ENCODE measurements at regions not wholly inside any gene's neighbourhood (a gene's known extent, or its start where the extent isn't known, plus 50 kb on each side); places are given as distances from the start of the nearest gene placed in this dataset.
A peak's percentile ranks its signal among the peaks of the same experiment; 100 is the strongest.

- DNase-seq (ENCODE audit: low read depth) = no peak
These were observed 1401.7 kb downstream of the NCAM2 start for GRCh38 chr21:22399681-22400514.

DNA sequence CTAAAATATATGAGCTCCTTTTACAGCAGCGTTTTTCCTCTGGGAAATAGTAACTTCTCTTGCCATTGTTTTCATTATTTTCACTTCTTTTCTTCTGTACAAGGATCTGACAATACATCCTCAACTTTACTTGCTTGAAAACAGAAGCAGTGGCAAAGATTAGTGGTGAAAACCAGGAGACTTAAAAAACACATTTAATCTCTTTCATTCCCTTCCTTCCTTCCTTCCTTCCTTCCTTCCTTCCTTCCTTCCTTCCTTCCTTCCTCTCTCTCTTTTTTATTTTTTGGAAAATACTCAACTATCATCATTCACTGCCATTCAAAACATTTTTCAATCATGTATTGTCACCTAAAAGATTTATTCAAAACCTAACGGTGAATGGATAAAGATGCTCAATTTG is 1411.4 kb downstream of the NCAM2 start:
- DNase-seq (ENCODE audit: low read depth) = no peak

GRCh38 chr21:22416555-22416954 is 1418.3 kb downstream of the NCAM2 start:
- no peak for DNase-seq (ENCODE audit: low read depth)

DNA sequence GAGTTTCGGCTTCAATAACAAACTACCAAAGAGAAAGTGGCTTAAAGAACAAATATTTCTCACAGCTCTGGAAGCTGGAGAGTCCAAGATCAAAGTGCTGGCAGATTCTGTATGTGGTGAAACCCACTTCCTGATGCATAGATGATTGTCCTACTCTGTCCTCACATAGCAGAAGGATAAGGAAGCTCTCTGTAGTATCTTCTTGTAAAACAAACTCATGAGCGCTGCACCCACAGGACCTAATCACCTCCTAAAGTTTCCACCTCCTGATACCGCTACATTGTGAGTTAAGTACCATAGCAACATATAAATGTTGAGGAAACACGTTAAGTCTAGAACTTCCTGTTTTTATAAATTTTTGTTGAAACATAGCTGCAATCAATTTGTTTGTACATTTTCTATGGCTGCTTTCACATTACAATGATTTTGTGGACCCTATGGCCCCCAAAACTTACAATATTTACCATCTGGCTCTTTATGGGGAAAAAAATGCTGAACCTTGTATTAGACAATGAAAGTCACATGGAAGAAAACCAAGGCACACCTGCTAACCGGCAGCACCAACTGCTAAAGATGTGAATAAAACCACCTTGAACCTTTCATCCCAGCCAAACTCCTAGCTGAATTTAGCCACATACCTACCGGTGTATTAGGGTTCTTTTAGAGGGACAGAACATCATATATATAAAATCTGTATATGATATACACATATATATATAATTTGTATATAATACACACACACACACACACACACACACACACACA is 1423.4 kb downstream of the NCAM2 start:
- peak; percentile 76 for DNase-seq (ENCODE audit: low read depth)

- DNase-seq (ENCODE audit: low read depth) = no peak
These were observed 1440.3 kb downstream of the NCAM2 start for GRCh38 chr21:22438428-22439086.

- no peak for DNase-seq (ENCODE audit: low read depth)
These were observed 1446.8 kb downstream of the NCAM2 start for GRCh38 chr21:22444990-22445389.

DNA sequence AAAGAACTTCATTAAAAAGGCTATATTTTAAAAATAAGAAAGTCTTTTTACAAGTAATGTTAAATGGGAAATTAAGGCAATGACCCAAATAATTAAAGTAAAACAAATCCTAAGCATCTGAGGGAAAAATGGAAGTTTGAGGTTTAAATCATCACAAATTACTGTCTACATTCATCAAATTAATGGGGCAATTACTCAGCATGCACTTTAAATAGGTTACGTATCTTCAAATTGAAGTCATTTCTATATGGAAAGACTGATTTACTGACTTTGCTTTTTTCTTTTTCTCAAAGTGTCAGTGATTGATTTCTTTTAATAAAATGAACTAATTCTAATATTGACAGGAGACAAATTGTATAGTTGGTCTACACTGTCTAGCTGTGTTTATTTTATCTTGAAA is 1452.3 kb downstream of the NCAM2 start:
- no peak for DNase-seq (ENCODE audit: low read depth)

GRCh38 chr21:22456241-22456640 is 1458.0 kb downstream of the NCAM2 start:
- DNase-seq (ENCODE audit: low read depth) = no peak

DNA sequence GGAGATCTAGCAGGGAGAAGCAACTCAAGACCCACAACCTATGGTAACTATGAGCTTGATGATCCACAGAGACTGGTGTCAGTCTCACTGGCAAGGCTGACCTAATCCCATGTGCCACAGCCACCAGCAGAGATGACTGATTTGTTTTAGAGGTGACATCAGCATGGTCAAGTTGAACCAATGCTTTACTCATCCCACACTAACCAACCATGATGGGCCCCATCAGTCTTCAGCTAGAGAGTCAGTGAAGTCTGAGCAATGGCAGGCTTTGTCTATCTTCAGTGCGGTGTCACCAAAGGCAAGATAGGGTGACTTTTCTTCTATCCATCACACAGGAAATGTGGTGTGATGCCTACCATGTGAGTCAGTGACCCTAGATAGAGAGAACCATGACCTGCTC is 1470.7 kb downstream of the NCAM2 start:
- DNase-seq (ENCODE audit: low read depth) = no peak

GRCh38 chr21:22474403-22474802 is 1476.2 kb downstream of the NCAM2 start:
- no peak for DNase-seq (ENCODE audit: low read depth)

DNA sequence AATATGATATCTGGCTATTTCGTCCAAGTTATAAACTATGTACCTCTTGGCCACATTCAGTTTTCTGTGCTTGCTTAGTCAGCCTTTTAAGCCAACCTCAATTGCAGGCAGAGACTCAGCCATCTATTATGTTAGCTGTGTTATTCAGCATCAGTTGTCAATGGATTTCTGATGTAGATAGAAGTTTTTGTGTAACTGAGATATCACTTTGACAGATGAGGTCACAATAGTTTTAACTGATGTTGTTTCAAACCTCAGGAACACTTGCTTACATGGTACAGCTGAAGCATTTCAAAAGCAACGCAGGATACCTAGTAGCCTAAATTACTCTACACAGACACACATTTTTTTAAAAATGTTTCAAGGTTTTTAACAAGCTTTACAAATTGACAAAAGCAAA is 1478.0 kb downstream of the NCAM2 start:
- no peak for DNase-seq (ENCODE audit: low read depth)

DNA sequence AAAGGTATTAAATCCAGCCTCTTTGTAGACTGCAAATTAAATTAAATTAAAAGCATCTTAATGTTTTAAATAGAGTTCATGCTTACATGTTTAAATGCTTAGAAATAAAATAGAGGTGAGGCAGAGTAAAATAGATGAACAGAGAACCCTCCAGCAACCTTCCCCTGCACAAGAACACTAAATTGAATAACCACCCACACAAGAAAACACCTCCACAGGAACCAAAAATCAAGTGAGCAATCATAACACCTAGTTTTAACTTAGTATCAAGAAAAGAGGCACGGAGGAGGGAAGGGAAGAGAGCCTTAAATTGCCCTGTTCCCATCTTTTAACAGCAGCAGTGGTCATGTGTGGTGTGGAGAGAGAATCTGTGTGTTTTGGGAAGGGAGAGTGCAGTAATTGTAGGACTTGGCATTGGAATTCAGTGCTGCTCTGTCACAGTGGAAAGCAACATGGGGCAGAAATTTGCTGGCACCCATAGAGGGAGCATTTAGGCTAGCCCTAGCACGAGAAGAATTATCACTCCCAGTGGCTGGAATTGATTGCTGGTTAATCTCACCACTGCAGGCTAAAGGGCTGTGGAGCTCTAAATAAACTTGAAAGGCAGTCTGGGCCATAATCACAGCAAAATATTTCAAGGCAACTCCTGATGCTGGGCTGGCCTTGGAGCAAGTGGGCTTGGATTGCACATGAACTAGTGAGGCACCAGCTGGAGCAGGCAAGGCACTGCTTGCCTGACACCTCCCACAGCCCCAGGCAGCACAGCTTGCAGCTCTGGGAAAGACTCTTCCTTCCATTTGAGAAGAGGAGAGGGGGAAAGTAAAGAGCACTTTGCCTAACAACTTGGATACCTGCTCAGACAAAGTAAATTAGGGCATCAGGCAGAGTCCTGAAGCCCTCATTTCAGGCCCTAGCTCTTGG is 1478.8 kb downstream of the NCAM2 start:
- no peak for DNase-seq (ENCODE audit: low read depth)

- DNase-seq (ENCODE audit: low read depth) = no peak
These were observed 1491.8 kb downstream of the NCAM2 start for GRCh38 chr21:22490049-22490448.

- peak; percentile 90 for DNase-seq (ENCODE audit: low read depth)
These were observed 1518.0 kb downstream of the NCAM2 start for GRCh38 chr21:22516230-22516629.

GRCh38 chr21:22535630-22536029 is 1537.4 kb downstream of the NCAM2 start:
- no peak for DNase-seq (ENCODE audit: low read depth)

- DNase-seq (ENCODE audit: low read depth) = no peak
These were observed 1538.3 kb downstream of the NCAM2 start for GRCh38 chr21:22536509-22536908.

DNA sequence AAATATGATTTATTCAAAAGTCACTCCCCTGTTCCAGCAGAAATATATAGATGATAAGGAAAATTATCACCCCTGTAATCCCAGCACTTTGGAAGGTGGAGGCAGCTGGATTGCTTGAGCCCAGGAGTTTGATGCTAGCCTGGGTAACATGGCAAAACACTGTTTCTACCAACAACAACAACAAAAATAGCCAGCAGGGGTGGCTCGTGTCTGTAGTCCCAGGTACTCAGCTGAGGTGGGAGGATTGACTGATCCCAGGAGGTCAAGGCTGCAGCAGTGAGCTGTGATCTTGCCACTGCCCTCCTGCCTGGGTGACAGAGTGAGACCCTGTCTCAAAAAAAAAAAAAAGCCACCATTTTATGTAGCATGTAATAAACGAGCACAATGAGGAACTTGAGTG is 1546.5 kb downstream of the NCAM2 start:
- DNase-seq (ENCODE audit: low read depth) = no peak

DNA sequence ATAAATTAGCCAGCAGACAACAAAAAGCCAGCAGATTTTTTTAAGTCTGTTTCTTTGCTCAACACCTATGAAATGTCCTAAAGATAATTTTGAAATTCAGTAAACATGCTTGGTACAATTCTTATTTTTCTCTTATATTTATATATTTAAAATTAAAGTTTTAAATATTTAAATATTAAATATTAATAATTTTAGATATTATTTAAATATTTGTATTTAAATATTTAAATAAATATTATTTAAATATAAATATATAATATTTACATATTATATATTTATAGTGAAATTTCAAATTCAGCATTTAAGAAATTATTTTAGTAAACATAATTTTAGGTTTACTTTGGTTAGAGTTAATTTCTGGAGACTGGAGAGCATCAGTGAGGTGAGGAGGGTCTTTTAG is 1554.2 kb downstream of the NCAM2 start:
- no peak for DNase-seq (ENCODE audit: low read depth)

DNA sequence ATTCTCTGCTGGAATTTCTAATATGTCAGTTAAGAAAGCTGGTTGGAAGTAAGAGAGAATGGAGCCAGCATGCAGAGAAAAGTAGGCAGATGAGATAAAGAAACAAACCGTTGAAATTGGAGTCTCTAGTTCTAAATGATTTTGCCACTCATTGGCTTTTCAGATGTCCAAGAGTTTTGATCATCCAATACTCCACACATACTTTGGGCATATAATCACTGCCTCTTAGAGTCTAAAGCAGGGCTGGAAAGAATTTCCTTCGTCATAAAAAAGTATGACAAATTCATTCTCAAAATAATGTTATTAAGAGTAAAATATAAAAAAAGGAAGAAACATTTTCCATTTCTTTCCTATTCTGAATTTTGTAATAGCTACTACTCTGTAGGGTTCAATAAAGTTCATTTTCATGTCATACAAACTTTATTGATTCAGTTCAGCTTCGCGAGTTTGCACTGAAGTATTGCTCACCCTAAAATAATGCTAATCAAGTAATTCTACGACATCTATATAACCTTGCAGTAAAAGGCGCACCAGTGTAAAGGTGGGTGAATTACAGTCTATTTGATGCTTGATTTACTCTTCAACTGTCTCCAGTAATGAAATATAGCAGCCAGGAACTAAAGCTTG is 1556.6 kb downstream of the NCAM2 start:
- no peak for DNase-seq (ENCODE audit: low read depth)

- DNase-seq (ENCODE audit: low read depth) = no peak
These were observed 1558.6 kb downstream of the NCAM2 start for GRCh38 chr21:22556829-22557228.

DNA sequence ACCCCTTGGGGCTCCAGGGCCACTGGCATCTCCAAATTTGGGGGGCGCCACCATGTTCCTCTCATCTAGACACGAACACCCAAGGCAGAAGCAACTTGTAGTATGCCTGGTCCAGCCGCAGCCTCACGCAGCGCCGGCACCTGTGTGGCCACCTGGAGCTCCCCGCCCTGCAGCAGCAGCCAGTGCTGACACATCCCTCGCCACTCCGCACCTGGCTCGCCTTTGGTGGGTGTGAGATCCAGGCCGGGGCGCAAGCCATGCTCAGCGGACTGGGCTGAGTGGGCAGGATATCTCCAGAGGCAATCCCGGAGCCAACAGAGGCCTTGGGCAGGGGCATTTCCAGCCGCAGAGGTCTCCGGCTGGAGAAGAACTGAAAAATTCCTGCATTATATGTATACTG is 1563.7 kb downstream of the NCAM2 start:
- no peak for DNase-seq (ENCODE audit: low read depth)
